T47D (cell line): ENCODE measurements at regions not wholly inside any gene's neighbourhood (a gene's known extent, or its start where the extent isn't known, plus 50 kb on each side); places are given as distances from the start of the nearest gene placed in this dataset.

Source experiments
- DNase-seq, 2 experiments: peaks; one replicate each; pipeline versions ENCODE4 v3.0.0 to v3.0.0-alpha.2; 2011 to 2012; ENCODE audit warnings: low read depth in 1 of 2, low spot score in 1 of 2
- JUND ChIP-seq: IDR thresholded peaks from 2 replicates; pipeline ENCODE4 v1.6.1; 2012; ENCODE audit warnings: low read depth
- in situ Hi-C: cut with HindIII; loops from 2 replicates; pipeline ENCODE4 v1.10.0; 2016; ENCODE audit warnings: low sequenced_read_pairs, low pct_unique_long_range_greater_than_20kb

DNA sequence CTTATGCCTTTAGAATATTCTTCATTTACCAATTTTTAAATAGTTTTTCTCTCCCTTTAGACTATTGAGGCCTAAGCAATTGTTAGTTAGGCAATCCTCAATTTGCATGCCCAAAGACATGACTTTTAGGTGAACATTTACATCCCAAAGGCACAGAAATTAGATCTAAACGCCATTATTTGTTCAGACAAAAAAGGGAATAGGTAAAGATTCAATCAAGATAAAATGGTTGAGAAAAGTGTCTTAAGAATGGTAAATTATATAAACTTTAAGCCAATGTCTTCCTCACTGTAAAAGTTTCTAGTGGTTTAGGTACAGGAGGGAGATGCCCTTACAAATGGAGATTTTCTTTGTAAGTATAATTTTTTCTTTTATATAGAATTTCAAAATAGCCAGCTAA lies 50.2 kb upstream of the MME start:
- no peak for DNase-seq
- in situ Hi-C loops = no loop called here
- no peak for TF ChIP-seq JUND

DNA sequence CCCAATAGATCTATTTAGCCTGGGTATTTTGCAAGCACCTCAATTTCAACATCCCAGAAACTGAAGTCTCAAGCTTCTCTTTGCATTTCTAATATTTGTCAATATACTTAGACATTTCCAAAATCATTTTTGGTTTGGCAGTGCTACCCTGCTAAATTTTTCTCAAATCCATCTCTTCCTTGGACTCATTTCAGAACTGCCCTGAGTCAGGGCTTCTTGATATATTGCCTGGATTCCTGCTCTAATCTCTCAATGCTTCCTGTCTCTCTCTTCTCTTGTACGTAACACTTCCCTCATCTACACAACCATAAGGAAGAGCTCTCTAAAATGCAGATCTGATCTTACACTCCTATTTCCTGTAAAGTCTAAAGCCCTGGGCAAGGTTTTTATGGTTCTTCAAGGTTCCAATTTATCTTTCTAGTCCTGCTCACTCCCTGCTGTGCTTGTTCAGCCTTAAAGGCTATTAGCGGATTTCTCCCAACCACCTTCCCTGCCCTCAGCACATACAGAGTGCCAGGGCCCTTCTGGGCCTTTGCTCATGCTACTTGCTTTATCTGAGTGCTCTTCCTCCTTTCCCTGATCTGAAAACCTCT lies 53.0 kb upstream of the MME start:
- peak in 1 of 2 experiments; percentile 31 for DNase-seq
- no peak for TF ChIP-seq JUND
- in situ Hi-C loops = no loop called here

GRCh38 chr3:155024006-155024638 lies 56.0 kb upstream of the MME start:
- in situ Hi-C loops = no loop called here
- DNase-seq = no peak
- TF ChIP-seq JUND = no peak

DNA sequence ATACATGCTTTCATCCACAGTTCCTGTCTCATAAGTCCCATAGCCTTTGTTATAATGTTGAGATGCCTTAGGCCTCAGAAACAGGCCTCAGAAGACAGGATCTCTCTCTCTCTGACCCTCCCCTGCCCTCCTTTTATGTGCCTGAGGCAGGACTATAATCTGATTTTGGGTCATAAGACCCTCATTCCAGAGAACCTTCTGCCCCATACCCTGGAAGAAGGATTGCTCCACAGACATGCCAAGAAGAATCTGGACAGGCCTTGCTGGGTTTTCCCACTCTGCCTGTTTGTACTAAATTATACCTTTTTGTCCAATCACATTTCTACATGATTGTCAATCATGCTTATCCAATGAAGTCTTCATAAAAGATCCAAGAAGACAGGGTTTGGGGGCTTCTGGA lies 57.2 kb upstream of the MME start:
- no peak for TF ChIP-seq JUND
- DNase-seq = no peak
- in situ Hi-C loops = no loop called here

DNA sequence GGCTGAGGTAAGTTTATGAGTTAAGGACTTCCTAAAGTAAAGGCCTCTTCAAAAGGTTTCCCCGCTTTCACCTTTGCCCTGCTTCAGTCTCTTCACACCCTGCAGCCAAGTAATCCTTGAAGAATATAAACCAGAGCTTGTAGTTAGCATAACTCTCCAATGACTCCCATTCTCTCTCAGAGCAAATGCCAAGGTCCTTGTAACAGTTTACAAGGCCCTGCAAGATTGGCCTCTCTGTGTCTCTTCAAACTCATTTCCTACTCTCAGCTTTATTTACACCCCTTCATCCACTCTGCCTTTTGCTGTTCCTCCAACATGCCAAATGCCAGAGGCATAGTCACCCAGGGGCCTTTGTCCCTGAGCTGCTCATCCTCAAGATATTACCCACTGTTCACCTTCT lies 60.5 kb upstream of the MME start:
- in situ Hi-C loops = no loop called here
- no peak for DNase-seq
- no peak for TF ChIP-seq JUND

DNA sequence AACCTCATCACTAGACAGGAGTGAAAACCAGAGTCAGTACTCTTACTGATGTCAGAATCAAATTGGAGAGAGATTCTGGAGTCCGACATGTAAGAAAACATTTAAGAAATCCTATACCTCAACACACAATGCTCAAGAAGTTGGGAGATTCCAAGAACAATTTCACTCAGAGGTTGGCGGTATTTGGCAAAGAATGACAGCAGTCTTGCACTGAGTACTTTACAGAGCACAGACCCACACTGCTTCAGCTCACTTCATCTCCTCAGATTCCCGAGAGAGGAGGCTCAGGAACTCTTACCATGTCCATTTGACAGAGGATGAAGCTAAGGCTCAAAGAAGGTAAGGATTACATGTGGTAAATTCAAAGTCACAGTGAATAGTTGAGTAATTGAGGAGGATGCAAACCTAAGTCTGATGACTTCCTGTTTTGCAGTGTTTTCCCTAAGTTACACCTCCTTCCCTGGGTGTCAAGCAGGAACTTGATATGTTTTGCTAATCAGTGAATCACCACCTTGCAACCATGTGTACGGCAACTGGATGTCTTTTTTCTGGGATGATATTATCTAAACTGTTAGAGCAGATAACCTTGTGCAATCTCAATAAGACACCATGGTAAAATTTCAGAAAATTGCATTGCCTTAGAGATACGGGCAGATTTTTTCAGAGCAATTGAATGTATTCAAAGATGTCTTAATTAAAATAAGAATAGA lies 61.3 kb upstream of the MME start:
- DNase-seq = no peak
- in situ Hi-C loops = no loop called here
- TF ChIP-seq JUND = no peak

GRCh38 chr3:155015776-155016436 lies 64.2 kb upstream of the MME start:
- no peak for TF ChIP-seq JUND
- in situ Hi-C loops = no loop called here
- no peak for DNase-seq

DNA sequence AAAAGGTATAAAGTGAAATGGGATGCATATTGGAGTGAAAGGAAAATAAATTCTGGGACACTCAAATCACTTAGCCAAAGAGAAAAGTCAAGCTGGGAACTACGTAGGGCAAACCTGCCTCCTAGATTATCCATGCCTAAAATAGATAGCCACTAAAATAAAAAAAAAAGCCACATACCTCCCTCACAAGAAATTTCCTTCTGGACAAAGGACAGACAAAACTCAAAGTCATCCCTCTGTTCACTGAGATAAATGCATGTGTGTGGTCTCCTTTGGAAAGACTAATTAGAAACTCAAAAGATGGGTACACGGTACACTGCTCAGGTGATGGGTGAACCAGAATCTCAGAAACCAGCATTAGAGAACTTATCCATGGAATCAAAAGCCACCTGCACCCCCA lies 65.2 kb upstream of the MME start:
- in situ Hi-C loops = no loop called here
- no peak for DNase-seq
- no peak for TF ChIP-seq JUND

GRCh38 chr3:155013427-155013826 lies 66.7 kb upstream of the MME start:
- in situ Hi-C loops = no loop called here
- TF ChIP-seq JUND = no peak
- no peak for DNase-seq

- in situ Hi-C loops = no loop called here
- TF ChIP-seq JUND = no peak
- DNase-seq = peak in 1 of 2 experiments; percentile 48
These were observed 67.5 kb upstream of the MME start for GRCh38 chr3:155012584-155012983.

DNA sequence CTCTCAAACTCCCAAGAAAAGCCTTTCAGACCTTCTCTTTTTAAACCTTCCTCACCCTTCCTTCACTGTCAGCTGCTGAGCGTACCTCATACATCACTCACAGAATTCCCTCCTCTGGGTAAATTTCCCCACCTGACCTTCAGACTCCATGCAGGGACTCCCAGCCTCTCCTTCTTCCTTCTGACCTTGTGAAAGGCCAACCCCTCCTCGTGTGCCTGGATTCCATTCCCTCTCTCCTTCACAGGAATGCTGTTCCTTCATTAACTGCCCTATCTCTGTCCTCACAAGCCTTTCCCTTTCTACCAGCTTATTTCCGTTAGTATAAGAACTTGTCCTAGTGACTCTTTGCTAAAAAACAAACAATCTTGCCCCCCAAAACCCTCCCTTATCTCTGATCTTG lies 69.7 kb upstream of the MME start:
- DNase-seq = no peak
- in situ Hi-C loops = no loop called here

DNA sequence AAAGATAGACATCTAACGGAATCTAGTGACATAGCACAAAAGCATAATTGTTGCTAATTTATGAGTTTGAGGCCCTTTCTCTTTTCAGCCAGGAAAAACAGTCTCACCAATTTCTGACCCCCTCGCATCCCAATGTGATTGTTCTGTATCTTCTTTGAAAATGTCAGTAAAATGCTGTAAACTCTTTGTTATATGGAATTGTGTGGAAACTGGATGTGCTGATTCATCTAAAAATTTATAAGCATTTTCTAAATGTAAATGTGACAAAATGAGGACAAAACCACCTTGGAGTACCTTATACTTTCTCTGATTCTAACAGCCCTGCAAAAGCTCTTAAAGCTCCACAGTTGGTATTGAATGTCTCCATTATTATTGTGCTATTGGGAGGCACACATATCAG lies 70.9 kb upstream of the MME start:
- no peak for TF ChIP-seq JUND
- in situ Hi-C loops = no loop called here
- no peak for DNase-seq

More for the DNA sequence above, 69.7 kb upstream of the MME start:
- no peak for TF ChIP-seq JUND

DNA sequence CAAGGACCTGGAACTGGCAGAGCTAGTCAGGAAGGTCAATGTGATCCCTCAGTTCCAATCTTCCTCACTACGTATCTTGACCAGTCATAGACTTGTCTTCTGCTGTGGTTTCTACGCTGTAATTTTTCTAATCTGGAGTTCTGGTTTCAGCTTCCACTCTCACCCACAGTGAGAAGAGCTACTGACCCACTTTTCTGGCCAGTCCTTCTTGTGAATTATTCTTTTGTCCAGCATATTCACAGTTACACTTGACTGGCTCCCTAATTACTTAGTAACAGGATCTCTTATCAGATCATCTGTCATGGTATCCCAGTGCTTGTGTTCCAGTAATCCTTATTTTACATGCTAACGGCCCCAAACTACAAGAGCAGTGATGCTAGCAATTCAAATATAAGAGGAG lies 72.4 kb upstream of the MME start:
- in situ Hi-C loops = no loop called here
- no peak for TF ChIP-seq JUND
- no peak for DNase-seq
